MM.1S (cell line): ENCODE measurements at regions not wholly inside any gene's neighbourhood (a gene's known extent, or its start where the extent isn't known, plus 50 kb on each side); places are given as distances from the start of the nearest gene placed in this dataset.

ENCODE experiments used
- EZH2 ChIP-seq: fragments of 300-600 bp; sonication (generic); optimal IDR thresholded peaks from 2 replicates; pipeline ENCODE3; 2017; ENCODE audit warnings: low read depth, mild to moderate bottlenecking, antibody characterized with exemption, low read length, mixed read lengths
- EZH2phosphoT487 ChIP-seq: fragments of 300-600 bp; sonication (generic); IDR thresholded peaks from 2 replicates; pipeline ENCODE4 v1.6.1; 2018; ENCODE audit warnings: antibody characterized with exemption, low read length
- TF ChIP-seq, protein P1 (sequence below): fragments of 300-600 bp; sonication (generic); IDR thresholded peaks from 2 replicates; pipeline ENCODE4 v1.5.1; 2016; ENCODE audit warnings: antibody characterized with exemption, low read length, mixed read lengths

DNA sequence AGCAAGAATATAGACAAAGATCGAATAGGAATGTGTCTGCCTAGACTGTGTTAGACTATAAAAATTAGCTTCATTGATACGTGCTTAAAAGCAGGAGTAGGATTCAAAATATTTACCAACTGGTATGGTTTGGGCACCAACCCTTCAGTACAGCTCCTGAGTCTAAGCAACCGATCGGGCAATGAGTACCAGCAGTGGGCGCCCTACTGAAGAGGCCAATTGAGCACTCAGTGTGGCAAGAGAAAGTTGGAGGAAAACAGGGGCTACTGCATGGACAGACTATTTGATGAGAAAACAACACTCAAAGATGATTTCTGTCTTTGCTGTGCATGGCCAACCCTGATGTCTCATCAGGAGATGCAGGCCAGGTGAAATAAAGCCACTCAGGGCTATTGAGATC lies 176.0 kb upstream of the NWD2 start:
- TF ChIP-seq, protein P1, sequence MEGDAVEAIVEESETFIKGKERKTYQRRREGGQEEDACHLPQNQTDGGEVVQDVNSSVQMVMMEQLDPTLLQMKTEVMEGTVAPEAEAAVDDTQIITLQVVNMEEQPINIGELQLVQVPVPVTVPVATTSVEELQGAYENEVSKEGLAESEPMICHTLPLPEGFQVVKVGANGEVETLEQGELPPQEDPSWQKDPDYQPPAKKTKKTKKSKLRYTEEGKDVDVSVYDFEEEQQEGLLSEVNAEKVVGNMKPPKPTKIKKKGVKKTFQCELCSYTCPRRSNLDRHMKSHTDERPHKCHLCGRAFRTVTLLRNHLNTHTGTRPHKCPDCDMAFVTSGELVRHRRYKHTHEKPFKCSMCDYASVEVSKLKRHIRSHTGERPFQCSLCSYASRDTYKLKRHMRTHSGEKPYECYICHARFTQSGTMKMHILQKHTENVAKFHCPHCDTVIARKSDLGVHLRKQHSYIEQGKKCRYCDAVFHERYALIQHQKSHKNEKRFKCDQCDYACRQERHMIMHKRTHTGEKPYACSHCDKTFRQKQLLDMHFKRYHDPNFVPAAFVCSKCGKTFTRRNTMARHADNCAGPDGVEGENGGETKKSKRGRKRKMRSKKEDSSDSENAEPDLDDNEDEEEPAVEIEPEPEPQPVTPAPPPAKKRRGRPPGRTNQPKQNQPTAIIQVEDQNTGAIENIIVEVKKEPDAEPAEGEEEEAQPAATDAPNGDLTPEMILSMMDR = no peak
- TF ChIP-seq EZH2 (no peak), EZH2phosphoT487 (no peak)
